Inflammatory macrophage treated with lipopolysaccharide for 1 hour (primary cell): ENCODE measurements at regions not wholly inside any gene's neighbourhood (a gene's known extent, or its start where the extent isn't known, plus 50 kb on each side); places are given as distances from the start of the nearest gene placed in this dataset.
"Not testable (repeated sequence)": the region's sequence is repeated elsewhere in the genome, so short reads cannot be mapped to it uniquely, and the experiment has no call there.

Experiments
- DNase-seq, 2 donors: peaks; one replicate each; pipeline ENCODE4 v3.0.0-alpha.2; 2020 to 2022

- DNase-seq = no peak
Observed at GRCh38 chr17:54372069-54372749, 528.4 kb upstream of the TOM1L1 start.

GRCh38 chr17:54373970-54374369 lies 526.7 kb upstream of the TOM1L1 start:
- no peak for DNase-seq

GRCh38 chr17:54376409-54376808 lies 524.2 kb upstream of the TOM1L1 start:
- not testable (repeated sequence) for DNase-seq

- DNase-seq = no peak
Observed at GRCh38 chr17:54381482-54381881, 519.2 kb upstream of the TOM1L1 start.

GRCh38 chr17:54404259-54404658 lies 496.4 kb upstream of the TOM1L1 start:
- DNase-seq = no peak

- no peak for DNase-seq
Observed at GRCh38 chr17:54405826-54406225, 494.8 kb upstream of the TOM1L1 start.

GRCh38 chr17:54408731-54409130 lies 491.9 kb upstream of the TOM1L1 start:
- DNase-seq = no peak

GRCh38 chr17:54418467-54418866 lies 482.2 kb upstream of the TOM1L1 start:
- no peak for DNase-seq

- DNase-seq = no peak
Observed at GRCh38 chr17:54425671-54426070, 475.0 kb upstream of the TOM1L1 start.

GRCh38 chr17:54426296-54426886 lies 474.3 kb upstream of the TOM1L1 start:
- no peak for DNase-seq

GRCh38 chr17:54435966-54436365 lies 464.7 kb upstream of the TOM1L1 start:
- DNase-seq = no peak

GRCh38 chr17:54439816-54440215 lies 460.8 kb upstream of the TOM1L1 start:
- no peak for DNase-seq

- no peak for DNase-seq
Observed at GRCh38 chr17:54451051-54451450, 449.6 kb upstream of the TOM1L1 start.

- no peak for DNase-seq
Observed at GRCh38 chr17:54452666-54453348, 447.8 kb upstream of the TOM1L1 start.

GRCh38 chr17:54455251-54455868 lies 445.3 kb upstream of the TOM1L1 start:
- no peak for DNase-seq

- not testable (repeated sequence) for DNase-seq
Observed at GRCh38 chr17:54465443-54465842, 435.2 kb upstream of the TOM1L1 start.

- no peak for DNase-seq
Observed at GRCh38 chr17:54466875-54467274, 433.8 kb upstream of the TOM1L1 start.

GRCh38 chr17:54482843-54483242 lies 417.8 kb upstream of the TOM1L1 start:
- no peak for DNase-seq

GRCh38 chr17:54493691-54494090 lies 407.0 kb upstream of the TOM1L1 start:
- no peak for DNase-seq

- no peak for DNase-seq
Observed at GRCh38 chr17:54494721-54495715, 405.6 kb upstream of the TOM1L1 start.

GRCh38 chr17:54505404-54505803 lies 395.2 kb upstream of the TOM1L1 start:
- no peak for DNase-seq

- peak in 1 of 2 donors; percentile 11 for DNase-seq
Observed at GRCh38 chr17:54518706-54519105, 381.9 kb upstream of the TOM1L1 start.

GRCh38 chr17:54521137-54521536 lies 379.5 kb upstream of the TOM1L1 start:
- DNase-seq = no peak
